ENCODE measurements at regions not wholly inside any gene's neighbourhood (a gene's known extent, or its start where the extent isn't known, plus 50 kb on each side); places are given as distances from the start of the nearest gene placed in this dataset.

- DNase-seq = no peak
- H3K4me1 ChIP-seq = no peaks in the 10 kb centered on the region
- H3K36me3 ChIP-seq = no peaks in the 10 kb centered on the region
- 69 to 70% methylated on average over 8 to 12 of the region's 12 CpGs for WGBS, 2 donors (ENCODE audit: low coverage in 1 of 2)
- no peaks in the 10 kb centered on the region for H3K27me3 ChIP-seq
- H3K27ac ChIP-seq = no peak overlapping the region
- H3K4me3 ChIP-seq = no peak overlapping the region
- no peaks in the 10 kb centered on the region for H3K9me3 ChIP-seq
- in situ Hi-C loops (cut with MboI; ENCODE audit: low pct_ligation_motif_present in 1 of 4, low pct_unique_long_range_greater_than_20kb in 1 of 4, low sequenced_read_pairs in 3 of 4) (no loop called here), intact Hi-C loops (cut with DNase I; ENCODE audit: low total_unique reads) (no loop called here)
- TF ChIP-seq CTCF (IDR thresholded peaks at IDR 0.05) (no peak), POLR2AphosphoS5 (IDR thresholded peaks at IDR 0.05) (no peak), EP300 (IDR thresholded peaks at IDR 0.05; ENCODE audit: low read depth) (no peak), POLR2A (IDR thresholded peaks at IDR 0.05) (no peak)
Observed at GRCh38 chr5:6158974-6159831, 219.1 kb downstream of the MED10 start.

- no peak overlapping the region for H3K27ac ChIP-seq
- no peaks in the 10 kb centered on the region for H3K9me3 ChIP-seq
- intact Hi-C loops (cut with DNase I; ENCODE audit: low total_unique reads) = no loop called here
- DNase-seq = no peak
- no peaks in the 10 kb centered on the region for H3K27me3 ChIP-seq
- H3K4me1 ChIP-seq = no peaks in the 10 kb centered on the region
- TF ChIP-seq POLR2AphosphoS5 (IDR thresholded peaks at IDR 0.05) (no peak), POLR2A (IDR thresholded peaks at IDR 0.05) (no peak), EP300 (IDR thresholded peaks at IDR 0.05; ENCODE audit: low read depth) (no peak), CTCF (IDR thresholded peaks at IDR 0.05) (no peak)
- H3K36me3 ChIP-seq = no peaks in the 10 kb centered on the region
- 76 to 80% methylated on average over 7 of the region's 7 CpGs for WGBS, 2 donors (ENCODE audit: low coverage in 1 of 2)
- H3K4me3 ChIP-seq = no peak overlapping the region
- in situ Hi-C loops (cut with MboI; ENCODE audit: low pct_ligation_motif_present in 1 of 4, low pct_unique_long_range_greater_than_20kb in 1 of 4, low sequenced_read_pairs in 3 of 4) = no loop called here
Observed at GRCh38 chr5:6154216-6154615, 224.1 kb downstream of the MED10 start.

GRCh38 chr5:6146271-6146670 is 232.1 kb downstream of the MED10 start:
- Histone ChIP-seq H3K4me1 (no peaks in the 10 kb centered on the region), H3K27ac (no peak overlapping the region), H3K4me3 (no peak overlapping the region), H3K9me3 (no peaks in the 10 kb centered on the region), H3K27me3 (no peaks in the 10 kb centered on the region), H3K36me3 (no peaks in the 10 kb centered on the region)
- no peak for DNase-seq
- intact Hi-C loops (cut with DNase I; ENCODE audit: low total_unique reads) (no loop called here), in situ Hi-C loops (cut with MboI; ENCODE audit: low pct_ligation_motif_present in 1 of 4, low pct_unique_long_range_greater_than_20kb in 1 of 4, low sequenced_read_pairs in 3 of 4) (no loop called here)
- TF ChIP-seq CTCF (IDR thresholded peaks at IDR 0.05) (no peak), POLR2AphosphoS5 (IDR thresholded peaks at IDR 0.05) (no peak), POLR2A (IDR thresholded peaks at IDR 0.05) (no peak), EP300 (IDR thresholded peaks at IDR 0.05; ENCODE audit: low read depth) (no peak)
- 0 to 71% methylated on average over 1 to 2 of the region's 2 CpGs for WGBS, 2 donors (ENCODE audit: low coverage in 1 of 2)

- Histone ChIP-seq H3K4me1 (no peaks in the 10 kb centered on the region), H3K9me3 (no peaks in the 10 kb centered on the region), H3K36me3 (no peaks in the 10 kb centered on the region), H3K27ac (no peak overlapping the region), H3K4me3 (no peak overlapping the region), H3K27me3 (no peaks in the 10 kb centered on the region)
- intact Hi-C loops (cut with DNase I; ENCODE audit: low total_unique reads) (no loop called here), in situ Hi-C loops (cut with MboI; ENCODE audit: low pct_ligation_motif_present in 1 of 4, low pct_unique_long_range_greater_than_20kb in 1 of 4, low sequenced_read_pairs in 3 of 4) (no loop called here)
- DNase-seq = no peak
- TF ChIP-seq CTCF (IDR thresholded peaks at IDR 0.05) = no peak
- no peak for TF ChIP-seq EP300 (IDR thresholded peaks at IDR 0.05; ENCODE audit: low read depth)
- TF ChIP-seq POLR2A (IDR thresholded peaks at IDR 0.05) = no peak
- no peak for TF ChIP-seq POLR2AphosphoS5 (IDR thresholded peaks at IDR 0.05)
- 83 to 90% methylated on average over 4 of the region's 4 CpGs for WGBS, 2 donors (ENCODE audit: low coverage in 1 of 2)
Observed at GRCh38 chr5:6145616-6146237, 232.6 kb downstream of the MED10 start.

Data from transverse colon (tissue), 4 donors.